Right lobe of liver (tissue), 6 donors: ENCODE measurements at regions not wholly inside any gene's neighbourhood (a gene's known extent, or its start where the extent isn't known, plus 50 kb on each side); places are given as distances from the start of the nearest gene placed in this dataset.
A peak's percentile ranks its signal among the peaks of the same experiment; 100 is the strongest.

Experiments used
- ATAC-seq, 4 donors: fragments of 200-7000 bp; cut with Tn5 transposase; one replicate each; pipeline ENCODE4 v1.9.1; 2020; ENCODE audit warnings: mild to moderate bottlenecking in 4 of 4, moderate library complexity in 4 of 4
- DNase-seq, 3 donors: peaks; one replicate each; pipeline ENCODE4 v3.0.0-alpha.2; 2020
- H3K27ac ChIP-seq, 3 donors: fragments of 200-600 bp; one replicate each; pipeline ENCODE4 v1.8.0; 2022
- H3K27me3 ChIP-seq, 2 donors: fragments of 200-600 bp; one replicate each; pipeline ENCODE4 v1.8.0; 2022
- H3K36me3 ChIP-seq, 4 donors: fragments of 200-600 bp; sonication (generic) in 1 of 4; one replicate each; pipeline versions ENCODE4 v1.5.1 to v1.8.0; 2017 to 2022; ENCODE audit warnings: control low read depth in 1 of 4
- H3K4me1 ChIP-seq, 4 donors: fragments of 200-600 bp; sonication (generic) in 1 of 4; one replicate each; pipeline versions ENCODE4 v1.5.1 to v1.8.0; 2017 to 2022; ENCODE audit warnings: control low read depth in 1 of 4
- H3K4me3 ChIP-seq, 3 donors: fragments of 200-600 bp; one replicate each; pipeline ENCODE4 v1.8.0; 2022
- H3K9me3 ChIP-seq, 4 donors: fragments of 200-600 bp; sonication (generic) in 1 of 4; one replicate each; pipeline versions ENCODE4 v1.5.1 to v1.8.0; 2017 to 2022; ENCODE audit warnings: control low read depth in 1 of 4
- POLR2A ChIP-seq: fragments of 450-650 bp; IDR thresholded peaks from one replicate; pipeline ENCODE4 v1.6.1; 2017; ENCODE audit warnings: antibody characterized with exemption, mild to moderate bottlenecking
- WGBS: methylation state at CpG from one replicate; pipeline ENCODE4 v1.1.6; 2018; ENCODE audit warnings: low coverage, low lambda C conversion rate; ENCODE audit not compliant: insufficient coverage; ENCODE audit errors: missing lambda C conversion rate; 5-methylcytosine and 5-hydroxymethylcytosine counted together
- intact Hi-C, 2 donors: fragments of 100-400 bp; cut with DNase I; formaldehyde crosslinking; loops; one replicate each; pipeline versions ENCODE4 v1.11.2 to v1.14.1; 2022
- TF ChIP-seq, protein P1 (sequence below), 4 donors: fragments of 200-600 bp in 3 of 4; fragments of 450-650 bp in 1 of 4; IDR thresholded peaks; one replicate each; pipeline versions ENCODE4 v1.5.1 to v1.8.0; 2016 to 2022; ENCODE audit warnings: antibody characterized with exemption in 4 of 4, mild to moderate bottlenecking in 2 of 4
- donor health status: DM: no; HTN: yes; CAD: no.
- donor health status: DM: no; HTN: no; CAD: no.
- donor health status: DM: no; HTN: no; CAD: no.
- donor health status: DM: no; HTN: yes; CAD: no.
- donor health status: DM: no; HTN: yes; CAD: no.

DNA sequence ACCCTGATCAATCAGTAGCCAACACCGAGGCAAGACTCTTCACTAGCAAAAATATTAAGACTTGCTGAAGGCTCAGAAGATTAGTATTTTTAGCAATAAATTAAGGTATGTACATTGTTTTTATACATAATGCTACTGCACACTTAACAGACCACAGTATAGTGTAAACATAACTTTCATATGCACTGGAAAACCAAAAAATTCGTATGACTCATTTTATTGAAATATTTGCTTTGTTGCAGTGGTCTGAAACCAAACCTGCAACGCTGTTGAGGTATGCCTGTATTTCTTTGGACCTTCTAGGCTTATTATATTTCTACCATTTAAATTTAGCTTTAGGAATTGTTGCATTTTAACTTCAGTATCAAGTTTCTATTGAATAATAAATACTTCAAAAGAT, 65.8 kb upstream of the BCL9 start:
- Histone ChIP-seq H3K4me3 (no peak overlapping the region), H3K27me3 (no peaks in the 10 kb centered on the region), H3K36me3 (no peaks in the 10 kb centered on the region), H3K27ac (no peak overlapping the region), H3K9me3 (no peaks in the 10 kb centered on the region), H3K4me1 (peaks cover 0 to 42% (median 14%) of the 10 kb centered on the region in 4 donors)
- intact Hi-C loops = no loop called here
- DNase-seq (no peak), ATAC-seq (no peak)
- TF ChIP-seq, protein P1, sequence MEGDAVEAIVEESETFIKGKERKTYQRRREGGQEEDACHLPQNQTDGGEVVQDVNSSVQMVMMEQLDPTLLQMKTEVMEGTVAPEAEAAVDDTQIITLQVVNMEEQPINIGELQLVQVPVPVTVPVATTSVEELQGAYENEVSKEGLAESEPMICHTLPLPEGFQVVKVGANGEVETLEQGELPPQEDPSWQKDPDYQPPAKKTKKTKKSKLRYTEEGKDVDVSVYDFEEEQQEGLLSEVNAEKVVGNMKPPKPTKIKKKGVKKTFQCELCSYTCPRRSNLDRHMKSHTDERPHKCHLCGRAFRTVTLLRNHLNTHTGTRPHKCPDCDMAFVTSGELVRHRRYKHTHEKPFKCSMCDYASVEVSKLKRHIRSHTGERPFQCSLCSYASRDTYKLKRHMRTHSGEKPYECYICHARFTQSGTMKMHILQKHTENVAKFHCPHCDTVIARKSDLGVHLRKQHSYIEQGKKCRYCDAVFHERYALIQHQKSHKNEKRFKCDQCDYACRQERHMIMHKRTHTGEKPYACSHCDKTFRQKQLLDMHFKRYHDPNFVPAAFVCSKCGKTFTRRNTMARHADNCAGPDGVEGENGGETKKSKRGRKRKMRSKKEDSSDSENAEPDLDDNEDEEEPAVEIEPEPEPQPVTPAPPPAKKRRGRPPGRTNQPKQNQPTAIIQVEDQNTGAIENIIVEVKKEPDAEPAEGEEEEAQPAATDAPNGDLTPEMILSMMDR (IDR thresholded peaks at IDR 0.05) = no peak
- no peak for TF ChIP-seq POLR2A
- WGBS = 51% methylated on average over 3 of the region's 3 CpGs

DNA sequence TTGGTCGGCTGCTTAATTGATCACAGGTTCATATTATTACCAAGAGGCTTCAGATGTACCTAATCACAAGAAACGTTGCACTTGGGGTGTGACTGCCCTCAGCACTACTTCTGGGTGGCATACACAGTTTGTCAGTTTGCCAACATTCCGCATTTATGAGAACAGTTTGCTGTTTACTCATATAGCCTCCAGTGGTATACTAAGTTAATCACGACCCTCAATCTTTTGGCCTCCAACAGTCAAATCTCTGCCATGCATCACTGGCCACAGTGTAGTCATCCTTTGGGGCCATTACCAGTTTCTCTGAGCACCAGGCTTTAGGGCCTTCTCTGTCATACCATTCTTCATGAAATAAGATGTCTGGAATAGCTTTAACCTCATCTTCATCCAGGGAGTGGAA, 62.8 kb upstream of the BCL9 start:
- Histone ChIP-seq H3K36me3 (no peaks in the 10 kb centered on the region), H3K4me1 (peaks cover 0 to 42% (median 21%) of the 10 kb centered on the region in 4 donors), H3K9me3 (no peaks in the 10 kb centered on the region), H3K27ac (no peak overlapping the region), H3K4me3 (no peak overlapping the region), H3K27me3 (no peaks in the 10 kb centered on the region)
- DNase-seq = no peak
- TF ChIP-seq POLR2A = no peak
- TF ChIP-seq, protein P1 (IDR thresholded peaks at IDR 0.05) = no peak
- intact Hi-C loops = no loop called here
- no peak for ATAC-seq
- 82% methylated on average over 4 of the region's 4 CpGs for WGBS

DNA sequence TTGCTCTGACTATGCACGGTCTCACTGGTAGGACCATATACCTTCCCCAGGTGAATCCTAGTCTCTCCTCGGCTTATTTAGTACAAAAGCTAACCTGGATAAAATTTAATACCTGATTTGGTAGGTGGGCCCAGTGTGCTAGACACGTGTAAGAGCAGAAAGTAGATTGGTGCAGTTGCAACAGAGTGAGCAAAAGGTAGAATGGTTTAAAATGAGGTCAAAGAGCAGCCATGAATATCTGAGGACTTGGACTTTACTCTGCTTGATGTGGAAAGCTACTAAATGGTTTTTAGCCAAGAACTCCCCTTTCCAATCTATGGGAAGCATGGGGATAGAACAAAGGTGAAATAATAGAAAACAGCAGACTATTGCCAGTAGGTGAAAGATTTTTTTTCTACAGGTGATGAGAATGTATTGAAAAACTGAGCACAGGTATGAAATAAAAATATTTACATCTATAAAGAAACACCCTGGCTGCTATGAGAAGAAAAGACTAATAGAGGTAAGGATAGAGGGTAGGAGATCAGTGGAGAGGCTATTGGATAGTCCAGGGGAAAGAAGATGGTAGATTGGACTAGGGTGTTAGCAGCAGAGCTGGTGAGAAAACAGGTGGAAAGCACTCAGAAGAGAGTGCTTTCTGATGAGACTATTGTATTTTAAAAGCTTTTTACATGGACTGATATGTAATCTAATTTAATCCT, 61.3 kb upstream of the BCL9 start:
- ATAC-seq = peak; percentile 84 to 95 (median 88)
- H3K4me1 ChIP-seq = peaks cover 0 to 28% (median 15%) of the 10 kb centered on the region in 4 donors
- peak overlapping the region in 2 of 3 donors; percentile 3 to 22 for H3K4me3 ChIP-seq
- H3K36me3 ChIP-seq = no peaks in the 10 kb centered on the region
- no peak for TF ChIP-seq POLR2A
- TF ChIP-seq, protein P1 (IDR thresholded peaks at IDR 0.05) = peak in 1 of 4 donors; percentile 5
- intact Hi-C loops = no loop called here
- H3K9me3 ChIP-seq = no peaks in the 10 kb centered on the region
- 35% methylated on average over 3 of the region's 3 CpGs for WGBS
- H3K27ac ChIP-seq = peak overlapping the region; percentile 76 to 93 (median 78)
- no peaks in the 10 kb centered on the region for H3K27me3 ChIP-seq
- peak in 1 of 3 donors; percentile 68 for DNase-seq

DNA sequence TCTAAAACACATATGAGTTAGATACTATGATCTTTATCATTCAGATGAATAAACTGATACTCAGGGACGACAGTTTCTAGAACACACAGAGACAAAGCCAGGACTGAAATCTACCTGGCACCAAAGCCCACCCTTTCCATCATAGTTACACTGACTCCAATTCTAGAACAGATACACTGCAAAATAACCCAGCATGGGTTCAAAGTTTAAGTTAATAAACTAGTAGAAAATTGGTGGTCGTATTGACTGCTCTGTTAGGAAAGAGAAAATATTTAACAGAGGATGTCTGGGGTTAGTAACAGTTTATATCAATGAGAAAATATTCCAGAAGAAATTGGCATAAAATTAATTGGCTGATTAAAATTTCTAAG, 60.8 kb upstream of the BCL9 start:
- peak overlapping the region in 2 of 3 donors; percentile 3 to 22 for H3K4me3 ChIP-seq
- H3K9me3 ChIP-seq = no peaks in the 10 kb centered on the region
- peaks cover 0 to 23% (median 13%) of the 10 kb centered on the region in 4 donors for H3K4me1 ChIP-seq
- H3K27me3 ChIP-seq = no peaks in the 10 kb centered on the region
- 14% methylated on average over 2 of the region's 2 CpGs for WGBS
- TF ChIP-seq POLR2A = no peak
- TF ChIP-seq, protein P1 (IDR thresholded peaks at IDR 0.05) = no peak
- peak overlapping the region; percentile 76 to 93 (median 78) for H3K27ac ChIP-seq
- DNase-seq = no peak
- intact Hi-C loops = no loop called here
- H3K36me3 ChIP-seq = no peaks in the 10 kb centered on the region
- peak; percentile 62 to 74 (median 68) for ATAC-seq
